ENCODE measurements at regions not wholly inside any gene's neighbourhood (a gene's known extent, or its start where the extent isn't known, plus 50 kb on each side); places are given as distances from the start of the nearest gene placed in this dataset.
"Not testable (repeated sequence)": the region's sequence is repeated elsewhere in the genome, so short reads cannot be mapped to it uniquely, and the experiment has no call there.

GRCh38 chr7:46932306-46932675 lies 649.6 kb downstream of the TNS3 start:
- no peak for DNase-seq

DNA sequence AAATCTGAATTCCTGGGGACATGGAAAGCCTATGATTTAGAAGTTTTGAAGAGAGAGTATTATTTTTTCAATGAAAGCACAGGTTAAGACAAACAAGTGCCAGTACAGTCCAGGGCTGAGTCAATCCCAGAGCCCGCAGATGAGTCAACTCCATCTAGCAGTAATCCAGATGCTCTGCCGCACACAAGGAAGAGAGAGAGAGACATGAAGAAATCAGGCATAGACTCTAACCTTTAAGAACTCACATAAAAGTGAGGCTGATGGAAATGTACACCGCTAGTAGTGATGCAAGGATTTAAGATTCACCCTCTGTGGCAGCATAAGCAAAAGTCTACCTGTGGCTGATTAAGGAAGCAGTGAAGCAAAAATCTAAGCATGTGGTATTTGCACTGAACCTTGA lies 651.5 kb downstream of the TNS3 start:
- DNase-seq: no peak

GRCh38 chr7:46929359-46929758 lies 652.6 kb downstream of the TNS3 start:
- no peak for DNase-seq

DNA sequence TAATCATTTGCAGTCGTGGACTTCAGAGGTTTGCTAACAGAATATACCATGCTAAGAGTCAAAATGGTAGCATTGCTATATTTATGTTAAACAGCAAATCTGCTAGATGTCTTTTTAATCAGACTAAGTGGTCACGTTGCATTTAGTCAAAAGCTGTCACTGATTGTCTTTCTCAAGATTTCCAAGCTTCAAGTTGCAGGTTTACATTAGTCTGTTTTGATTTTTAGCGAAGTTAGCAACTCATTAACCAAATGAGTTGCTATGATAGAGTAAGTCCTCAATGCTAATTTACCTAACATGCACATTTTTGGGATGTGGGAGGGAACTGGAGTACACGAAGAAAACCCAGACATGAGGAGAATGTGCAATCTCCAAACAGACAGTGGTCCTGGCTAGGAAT lies 653.2 kb downstream of the TNS3 start:
- DNase-seq: no peak

DNA sequence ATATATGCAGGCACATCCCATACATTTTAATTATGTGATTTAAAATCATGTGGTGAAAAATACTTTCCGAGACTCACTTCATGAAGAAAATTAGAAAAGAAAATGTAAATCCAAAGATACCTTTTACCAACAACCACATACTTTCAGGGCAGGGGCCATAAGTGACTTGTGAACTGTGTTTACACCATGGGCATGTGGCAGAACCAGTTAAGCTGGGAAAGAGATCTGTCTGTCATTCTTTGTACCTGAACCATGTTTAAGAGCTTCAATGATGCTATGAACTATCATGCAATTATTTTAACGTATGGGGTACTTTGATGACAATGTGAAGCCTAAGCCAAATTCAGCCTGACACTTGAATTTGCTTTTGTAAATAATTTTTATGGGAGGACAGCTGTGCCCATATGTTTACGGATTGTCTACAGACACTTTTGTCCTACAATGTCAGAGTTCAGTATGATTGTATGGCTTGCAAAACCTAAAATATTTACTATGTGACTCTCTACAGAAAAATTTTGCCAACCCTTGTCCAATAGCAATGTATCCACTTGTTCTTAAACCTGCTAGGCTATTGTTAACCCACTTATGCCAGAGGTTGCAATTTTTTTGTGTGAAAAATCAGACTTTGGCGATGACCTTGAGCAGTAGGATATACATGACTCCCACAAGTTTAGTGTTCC lies 654.6 kb downstream of the TNS3 start:
- no peak for DNase-seq

DNA sequence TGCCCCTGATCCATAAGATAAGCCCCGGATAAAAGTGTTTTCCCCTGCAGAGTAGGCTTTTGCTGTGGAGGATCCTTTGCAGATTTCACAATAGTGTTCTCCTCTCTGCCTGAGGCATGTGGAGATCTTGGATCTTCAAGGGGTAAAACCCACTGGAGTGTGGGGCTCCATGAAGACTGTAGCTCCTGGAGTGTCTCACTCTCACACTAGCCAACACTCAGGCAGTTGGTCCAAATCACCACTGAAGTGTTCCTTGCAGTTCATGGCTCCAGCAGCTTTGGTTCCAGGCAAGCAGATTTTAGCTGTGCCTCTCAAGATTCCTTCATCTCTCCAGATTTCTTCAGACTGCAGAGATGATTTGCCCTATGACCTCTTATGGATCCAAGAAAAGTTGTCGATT lies 665.3 kb downstream of the TNS3 start:
- no peak for DNase-seq

GRCh38 chr7:46912692-46913091 lies 669.2 kb downstream of the TNS3 start:
- no peak for DNase-seq

DNA sequence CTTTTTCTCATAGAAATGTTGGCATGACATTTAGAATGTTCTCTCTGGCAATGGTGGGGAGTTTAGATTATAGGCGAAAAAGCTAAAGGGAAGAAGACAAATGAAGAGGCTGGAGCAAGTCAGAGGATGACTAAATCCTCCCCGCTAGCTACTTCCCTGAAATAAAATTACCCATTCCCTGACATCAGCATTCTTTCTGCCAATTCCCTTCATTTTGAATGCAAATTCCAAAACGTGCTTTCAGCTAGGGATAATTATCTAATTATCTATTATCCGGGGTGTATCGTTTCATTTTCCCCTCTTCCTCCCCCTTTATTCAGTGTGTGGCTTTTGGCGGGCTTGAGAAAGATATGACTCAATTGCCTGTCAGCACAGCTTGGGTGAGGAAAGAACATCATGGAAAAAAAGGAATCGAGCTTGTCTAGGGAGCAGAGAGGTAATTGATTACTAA lies 672.3 kb downstream of the TNS3 start:
- no peak for DNase-seq

DNA sequence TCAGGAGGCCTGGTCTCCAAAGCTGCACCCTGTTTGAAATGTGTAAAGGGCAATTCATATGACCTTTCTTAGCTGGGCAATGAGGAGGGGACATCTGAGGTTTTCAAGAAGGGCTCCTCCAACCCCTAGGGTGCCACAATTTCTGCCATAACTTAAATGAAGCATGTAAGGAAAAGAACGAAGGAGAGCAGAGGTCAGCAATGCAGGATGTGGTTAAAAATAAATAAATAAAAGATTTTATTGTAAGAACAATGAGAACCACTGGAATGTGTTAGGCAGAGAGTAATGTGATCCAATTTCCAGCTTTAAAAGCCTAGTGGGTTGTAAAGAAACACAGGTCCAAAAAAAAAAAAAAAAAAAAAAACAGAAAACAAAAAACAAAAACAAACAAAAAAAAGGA lies 673.1 kb downstream of the TNS3 start:
- DNase-seq: no peak

DNA sequence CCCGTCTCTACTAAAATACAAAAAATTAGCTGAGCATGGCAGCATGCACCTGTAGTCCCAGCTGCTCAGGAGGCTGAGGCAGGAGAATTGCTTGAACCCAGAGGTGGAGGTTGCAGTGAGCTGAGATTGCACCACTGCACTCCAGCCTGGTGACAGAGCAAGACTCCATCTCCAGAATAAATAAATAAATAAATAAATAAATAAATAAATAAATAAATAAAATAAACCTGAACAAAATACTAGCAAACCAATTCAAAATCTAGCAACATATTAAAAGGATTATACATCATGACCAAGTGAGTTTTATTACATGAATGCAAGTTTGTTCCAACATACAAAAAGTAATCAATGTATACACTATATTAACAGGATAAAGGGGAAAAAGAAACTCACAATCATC lies 677.4 kb downstream of the TNS3 start:
- not testable (repeated sequence) for DNase-seq

- no peak for DNase-seq
Measured at GRCh38 chr7:46902463-46902862, 679.4 kb downstream of the TNS3 start.

GRCh38 chr7:46900312-46901263 lies 681.3 kb downstream of the TNS3 start:
- DNase-seq: peak in 1 of 3 experiments; percentile 58

DNA sequence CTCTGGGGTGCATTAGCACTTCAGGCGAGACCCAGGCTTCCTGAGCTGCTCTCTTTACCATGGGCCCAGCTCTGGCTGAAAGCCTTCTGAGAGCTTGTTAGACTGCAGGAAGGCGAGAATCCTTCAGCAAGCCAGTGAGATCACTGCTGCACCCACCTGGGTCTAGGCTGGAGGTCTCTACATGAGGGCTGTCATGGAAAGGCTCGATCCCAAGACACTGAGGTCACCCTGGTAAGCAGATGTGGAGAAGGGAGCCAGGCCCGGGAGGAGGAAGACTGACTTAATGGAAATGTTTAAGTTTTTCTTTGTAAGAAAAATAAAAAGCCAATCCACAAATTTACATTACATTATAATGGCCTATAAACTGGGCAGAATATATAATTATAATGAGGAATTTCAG lies 684.5 kb downstream of the TNS3 start:
- DNase-seq: no peak

DNA sequence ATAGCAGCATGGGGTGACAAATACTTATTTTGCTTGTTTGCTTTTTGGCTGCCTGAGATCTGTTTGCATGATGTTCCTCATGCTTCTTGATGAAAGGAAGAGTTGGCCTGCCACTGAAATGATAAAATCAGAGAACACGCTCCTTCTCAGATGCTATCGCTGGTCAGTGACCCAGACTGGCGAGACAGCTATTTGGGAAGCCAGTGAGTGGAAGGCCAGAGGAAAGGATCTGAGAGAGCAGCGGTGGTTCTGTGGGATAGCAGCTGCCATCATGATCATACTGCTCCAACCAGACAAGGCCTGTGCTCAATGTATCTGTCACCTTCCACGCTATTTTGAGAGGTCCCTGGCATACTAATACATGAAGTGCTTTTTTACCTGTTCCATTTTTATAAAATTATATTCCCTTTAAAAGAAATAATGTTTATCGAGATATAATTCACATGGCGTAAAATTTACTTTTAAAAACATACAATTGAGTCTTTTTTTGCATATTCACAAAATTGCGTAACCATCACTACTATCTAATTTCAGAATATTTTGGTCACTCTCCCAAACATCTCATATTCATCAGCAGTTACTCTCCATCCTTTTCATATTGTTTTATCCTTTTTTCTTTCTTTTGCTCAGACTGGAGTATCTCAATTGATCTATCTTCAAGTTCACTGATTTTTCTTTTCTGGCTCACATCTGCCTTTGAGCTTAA lies 695.1 kb downstream of the TNS3 start:
- DNase-seq: no peak

DNA sequence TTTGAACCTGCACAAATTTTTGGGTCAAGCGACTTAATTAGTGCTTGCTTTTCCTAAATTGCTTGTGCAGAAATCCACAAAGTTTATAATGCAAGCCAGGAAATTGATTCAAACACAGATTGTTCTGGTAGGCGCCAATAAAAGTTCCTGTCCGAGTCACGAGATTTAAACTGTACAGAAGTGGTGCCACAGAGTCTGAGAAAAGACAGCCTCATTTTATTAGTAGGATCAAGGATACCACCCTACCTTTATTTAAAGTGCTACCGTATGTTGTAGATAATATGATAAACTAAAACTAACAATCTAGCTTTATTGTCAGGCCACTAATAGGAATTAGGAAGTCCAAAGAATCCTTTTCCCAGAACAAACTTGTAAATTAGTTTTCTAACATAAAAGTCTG lies 696.7 kb downstream of the TNS3 start:
- DNase-seq: no peak

DNA sequence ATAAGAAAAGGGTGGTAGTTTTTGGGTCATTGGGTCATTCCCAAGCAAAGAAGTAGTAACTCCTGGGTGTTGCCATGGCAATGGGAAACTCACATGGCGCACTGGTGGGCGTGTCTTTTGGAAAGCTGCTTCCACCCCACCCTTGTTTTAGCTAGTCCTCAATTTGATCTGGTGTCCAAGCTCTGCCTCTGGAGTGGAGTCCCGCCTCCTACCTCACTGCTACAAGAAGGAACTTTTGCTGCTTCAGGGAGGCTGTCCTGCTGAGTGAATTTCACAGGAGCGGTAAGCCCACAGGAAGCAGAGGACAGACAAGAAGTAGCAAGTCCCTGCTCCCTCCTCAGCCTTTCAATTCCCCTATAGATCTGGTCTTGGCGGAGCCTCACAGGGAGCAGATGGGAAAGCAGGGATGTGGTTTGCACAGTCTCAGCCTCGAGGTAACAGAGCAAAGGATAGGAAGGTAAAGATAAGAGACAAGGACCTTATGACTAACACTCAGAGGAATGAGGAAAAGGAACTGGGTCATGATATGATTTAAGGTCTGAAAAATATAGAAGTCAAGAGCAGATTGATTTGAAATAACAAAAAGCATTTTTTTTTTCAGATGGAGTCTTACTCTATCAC lies 700.3 kb downstream of the TNS3 start:
- no peak for DNase-seq

DNA sequence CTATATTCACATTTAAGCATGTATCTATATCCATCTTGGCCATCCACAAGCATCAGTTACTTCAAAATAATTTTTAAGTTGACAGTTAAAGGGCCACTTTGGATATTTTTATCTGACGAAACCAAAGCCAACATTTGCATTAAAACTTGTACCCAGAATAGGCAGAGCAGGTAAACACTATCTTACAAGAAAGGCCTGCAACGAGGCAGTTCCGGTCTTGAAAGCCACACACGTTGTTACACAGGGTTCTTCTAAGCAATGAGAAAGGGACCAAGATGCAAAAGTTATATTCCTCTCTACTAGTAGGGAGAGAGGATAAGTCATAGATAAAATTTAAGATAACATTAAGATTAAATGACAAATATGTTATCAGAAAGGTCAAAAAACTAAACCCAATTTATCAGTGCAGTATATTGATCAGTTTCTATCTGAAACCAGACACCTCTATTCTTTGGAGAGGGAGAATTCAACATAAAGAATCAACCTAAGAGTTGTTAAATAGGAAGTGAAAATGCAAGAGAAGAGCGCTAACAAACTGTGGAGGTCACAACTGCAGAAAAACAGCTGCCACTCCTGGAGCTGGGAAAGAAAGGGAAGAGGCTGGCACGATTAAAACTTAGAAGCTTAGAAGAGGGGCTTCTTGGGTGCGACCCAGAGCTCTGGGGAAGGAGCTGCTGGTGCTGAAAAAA lies 701.3 kb downstream of the TNS3 start:
- DNase-seq: no peak

GRCh38 chr7:46879783-46880182 lies 702.1 kb downstream of the TNS3 start:
- DNase-seq: no peak

DNA sequence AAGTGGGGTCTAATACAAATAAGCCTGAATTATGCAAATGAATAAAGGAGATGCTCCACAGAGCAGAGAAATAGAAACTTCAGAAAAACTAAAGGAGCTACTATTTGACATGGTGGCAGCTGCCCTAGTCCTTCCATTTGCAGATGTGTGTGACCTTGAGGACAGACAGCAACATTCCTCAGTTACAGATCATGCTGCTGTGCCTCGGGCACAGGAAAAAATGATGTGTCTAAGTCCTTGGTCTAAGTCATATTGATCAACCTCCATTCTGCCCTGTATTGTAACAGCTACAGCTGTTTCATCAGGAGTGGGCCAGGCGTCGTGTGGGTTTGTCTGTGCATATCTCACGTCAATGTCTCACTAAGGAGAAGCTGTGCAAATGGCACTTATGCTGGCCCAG lies 710.4 kb downstream of the TNS3 start:
- DNase-seq: no peak

- no peak for DNase-seq
Measured at GRCh38 chr7:46864716-46865115, 717.2 kb downstream of the TNS3 start.

DNA sequence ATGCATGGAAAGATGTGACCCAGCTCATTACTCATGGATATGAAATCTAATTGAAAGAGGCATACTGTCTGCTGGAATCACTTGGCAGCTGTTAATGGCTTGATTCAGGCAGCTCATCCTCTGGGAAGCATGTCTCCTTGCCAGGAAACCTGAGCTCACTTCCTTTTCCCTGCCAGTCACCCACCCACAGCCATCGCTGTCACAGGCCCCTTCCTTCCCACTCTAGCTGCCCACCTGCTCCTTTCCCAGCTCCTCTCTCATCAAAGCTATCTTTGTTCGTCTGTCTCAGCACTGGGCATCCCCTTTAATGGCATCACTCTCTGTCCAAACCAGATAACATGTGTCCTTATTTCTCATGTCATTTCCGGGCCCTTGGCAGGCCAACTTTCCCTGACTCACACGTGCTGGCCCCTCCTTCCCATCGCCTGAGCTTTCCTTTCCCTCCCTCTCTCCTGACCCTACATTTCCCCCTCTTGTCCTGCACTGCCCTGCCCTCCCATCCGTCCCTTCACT lies 721.9 kb downstream of the TNS3 start:
- DNase-seq: no peak

DNA sequence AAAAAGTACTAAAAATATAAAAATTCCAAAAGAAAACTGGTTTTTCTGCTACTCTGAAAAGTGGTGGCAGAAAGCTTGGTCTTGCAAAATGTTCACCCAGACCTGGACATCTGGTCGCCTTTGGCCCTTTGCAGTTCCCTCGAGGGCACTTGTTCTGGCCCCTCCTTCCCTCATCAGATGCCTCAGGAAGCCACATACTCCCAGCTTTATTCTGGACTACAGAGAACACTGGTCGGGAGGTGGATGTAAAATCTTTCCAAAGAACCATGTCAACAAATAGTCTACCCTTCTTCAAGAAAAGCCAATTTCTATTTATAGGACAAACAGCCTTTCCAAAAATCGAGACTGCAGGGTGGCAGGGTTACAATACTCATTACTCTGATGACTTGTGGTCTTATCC lies 726.1 kb downstream of the TNS3 start:
- DNase-seq: no peak
